ENCODE measurements at regions not wholly inside any gene's neighbourhood (a gene's known extent, or its start where the extent isn't known, plus 50 kb on each side); places are given as distances from the start of the nearest gene placed in this dataset.

DNA sequence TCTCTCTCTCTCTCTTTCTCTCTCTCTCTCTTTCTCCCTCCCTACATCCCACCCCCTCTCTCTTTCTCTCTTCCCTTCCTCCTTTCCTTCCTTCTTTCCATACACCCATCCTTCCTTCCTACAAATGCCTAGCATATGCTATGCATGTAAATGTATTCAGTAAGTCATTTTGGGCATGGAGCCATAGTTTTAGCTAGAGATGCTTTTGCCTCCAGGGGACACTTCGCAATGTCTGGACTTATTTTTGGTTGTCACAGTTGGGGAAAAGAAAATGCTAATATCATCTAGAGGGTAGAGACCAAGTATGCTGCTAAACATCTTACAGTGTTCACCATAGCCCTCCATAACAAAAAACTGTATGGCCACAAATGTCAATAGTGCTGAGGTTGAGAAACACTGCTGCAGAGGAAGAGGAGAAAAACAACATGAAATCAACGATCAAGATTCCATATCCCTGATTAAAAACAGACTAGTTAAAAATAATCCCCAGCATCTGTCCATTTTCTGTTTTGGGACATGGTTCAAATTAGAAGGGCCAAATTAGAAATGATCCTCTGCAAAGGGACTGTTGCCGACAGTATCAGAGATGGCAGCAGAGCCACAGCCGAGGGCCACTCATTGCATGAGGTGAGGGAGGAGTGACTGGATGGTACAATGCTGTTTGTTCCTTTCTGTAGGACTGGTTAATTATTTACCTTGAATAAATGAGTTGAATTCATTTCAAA lies 152.7 kb downstream of the SH3BGRL2 start:
- TF ChIP-seq, protein P1, sequence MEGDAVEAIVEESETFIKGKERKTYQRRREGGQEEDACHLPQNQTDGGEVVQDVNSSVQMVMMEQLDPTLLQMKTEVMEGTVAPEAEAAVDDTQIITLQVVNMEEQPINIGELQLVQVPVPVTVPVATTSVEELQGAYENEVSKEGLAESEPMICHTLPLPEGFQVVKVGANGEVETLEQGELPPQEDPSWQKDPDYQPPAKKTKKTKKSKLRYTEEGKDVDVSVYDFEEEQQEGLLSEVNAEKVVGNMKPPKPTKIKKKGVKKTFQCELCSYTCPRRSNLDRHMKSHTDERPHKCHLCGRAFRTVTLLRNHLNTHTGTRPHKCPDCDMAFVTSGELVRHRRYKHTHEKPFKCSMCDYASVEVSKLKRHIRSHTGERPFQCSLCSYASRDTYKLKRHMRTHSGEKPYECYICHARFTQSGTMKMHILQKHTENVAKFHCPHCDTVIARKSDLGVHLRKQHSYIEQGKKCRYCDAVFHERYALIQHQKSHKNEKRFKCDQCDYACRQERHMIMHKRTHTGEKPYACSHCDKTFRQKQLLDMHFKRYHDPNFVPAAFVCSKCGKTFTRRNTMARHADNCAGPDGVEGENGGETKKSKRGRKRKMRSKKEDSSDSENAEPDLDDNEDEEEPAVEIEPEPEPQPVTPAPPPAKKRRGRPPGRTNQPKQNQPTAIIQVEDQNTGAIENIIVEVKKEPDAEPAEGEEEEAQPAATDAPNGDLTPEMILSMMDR (IDR thresholded peaks at IDR 0.05; ENCODE audit: low read depth, low read length), result no peak
- no peak for DNase-seq (ENCODE audit: extremely low read depth, low read depth)

DNA sequence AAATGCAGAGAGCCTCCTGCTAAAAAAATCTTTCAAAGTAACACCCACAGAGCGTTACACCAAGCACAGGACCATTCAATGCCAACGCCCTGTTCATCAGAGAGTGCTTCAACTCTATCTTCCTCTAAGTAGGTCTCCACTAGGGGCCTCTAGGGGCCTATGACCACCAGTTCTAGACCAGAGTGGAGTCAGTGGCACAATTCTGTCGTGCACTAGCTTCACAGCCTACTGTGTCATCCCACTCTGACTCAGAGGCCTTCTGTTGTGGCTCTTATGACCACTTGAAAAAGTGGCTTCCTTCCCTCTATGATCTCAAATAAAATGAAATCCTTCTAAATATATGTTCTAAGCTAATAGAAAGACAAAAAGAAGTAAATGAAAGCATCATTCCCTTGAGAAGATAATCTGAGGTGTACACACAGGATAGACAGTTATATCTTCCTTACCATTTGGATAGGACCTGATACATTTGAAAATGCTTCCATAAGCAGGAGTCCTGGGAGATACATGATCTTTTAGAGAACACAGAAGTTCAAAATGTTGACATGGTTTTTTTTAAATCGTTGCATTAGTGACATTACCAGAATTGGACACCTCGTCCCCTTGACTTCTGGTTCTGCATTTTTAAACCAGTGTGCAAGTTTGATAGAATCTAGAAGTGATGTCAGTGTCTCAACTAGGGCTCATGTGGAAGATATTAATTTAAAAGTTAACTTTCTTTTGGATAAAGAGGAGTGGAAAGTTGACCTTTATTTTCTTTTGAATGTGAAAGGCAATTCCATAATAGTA lies 151.9 kb downstream of the SH3BGRL2 start:
- TF ChIP-seq, protein P1 (IDR thresholded peaks at IDR 0.05; ENCODE audit: low read depth, low read length), result no peak
- no peak for DNase-seq (ENCODE audit: extremely low read depth, low read depth)

DNA sequence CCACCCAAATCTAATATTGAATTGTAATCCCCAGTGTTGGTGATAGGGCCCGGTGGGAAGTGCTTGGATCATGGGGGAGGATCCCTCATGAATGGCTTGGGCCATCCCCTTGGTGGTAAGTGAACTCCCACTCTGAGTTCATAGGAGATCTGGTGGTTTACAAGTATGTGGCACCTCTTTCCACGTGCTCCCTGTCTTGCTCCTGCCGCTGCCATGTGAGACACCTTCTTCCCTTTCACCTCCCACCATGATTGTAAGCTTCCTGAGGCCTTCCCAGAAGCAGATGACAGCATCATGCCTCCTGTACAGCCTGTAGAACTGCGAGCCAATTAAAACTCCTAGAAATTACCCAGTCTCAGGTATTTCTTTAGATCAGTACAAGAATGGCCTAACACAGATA lies 150.8 kb downstream of the SH3BGRL2 start:
- DNase-seq (ENCODE audit: extremely low read depth, low read depth), result no peak
- TF ChIP-seq, protein P1 (IDR thresholded peaks at IDR 0.05; ENCODE audit: low read depth, low read length), result no peak

DNA sequence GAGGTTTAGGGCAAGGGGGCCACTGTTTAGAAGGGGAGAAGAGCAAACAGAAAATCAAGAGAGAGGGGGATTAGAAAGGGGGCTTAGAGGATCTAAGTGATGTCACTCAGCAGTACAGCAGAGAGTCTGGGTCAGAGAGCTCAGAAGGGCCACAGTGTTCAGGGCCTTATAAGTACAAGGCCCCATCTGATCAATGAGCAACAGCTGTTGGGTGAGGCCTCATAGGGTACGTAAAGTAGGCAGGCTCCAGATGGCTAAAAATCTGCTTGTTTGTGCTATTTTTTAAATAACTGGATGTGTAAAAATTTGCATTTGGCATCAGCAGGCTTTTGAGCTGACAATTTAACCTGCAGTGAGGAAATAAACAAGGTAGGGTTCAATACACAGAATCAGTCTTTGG lies 149.8 kb downstream of the SH3BGRL2 start:
- no peak for DNase-seq (ENCODE audit: extremely low read depth, low read depth)
- TF ChIP-seq, protein P1 (IDR thresholded peaks at IDR 0.05; ENCODE audit: low read depth, low read length), result no peak

DNA sequence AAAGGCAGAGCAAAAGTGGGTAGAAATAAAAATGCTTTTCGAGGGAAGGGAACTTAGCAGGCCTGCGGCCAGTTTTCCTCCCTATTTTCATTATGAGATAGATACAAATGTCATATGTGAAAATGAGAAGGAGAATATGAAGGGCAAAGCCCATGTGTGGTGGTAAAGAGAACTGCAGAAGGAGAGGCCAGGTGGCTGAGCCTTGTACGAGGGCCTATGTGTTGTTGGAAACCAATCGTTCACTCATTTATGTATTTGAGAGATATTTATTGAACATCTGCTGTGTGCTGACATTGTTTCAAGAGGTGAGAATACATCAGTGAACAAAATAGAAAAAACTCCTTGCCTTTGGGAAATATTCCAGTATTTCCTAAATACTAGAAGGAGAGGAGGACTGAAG lies 147.7 kb downstream of the SH3BGRL2 start:
- TF ChIP-seq, protein P1 (IDR thresholded peaks at IDR 0.05; ENCODE audit: low read depth, low read length), result no peak
- DNase-seq (ENCODE audit: extremely low read depth, low read depth), result no peak

DNA sequence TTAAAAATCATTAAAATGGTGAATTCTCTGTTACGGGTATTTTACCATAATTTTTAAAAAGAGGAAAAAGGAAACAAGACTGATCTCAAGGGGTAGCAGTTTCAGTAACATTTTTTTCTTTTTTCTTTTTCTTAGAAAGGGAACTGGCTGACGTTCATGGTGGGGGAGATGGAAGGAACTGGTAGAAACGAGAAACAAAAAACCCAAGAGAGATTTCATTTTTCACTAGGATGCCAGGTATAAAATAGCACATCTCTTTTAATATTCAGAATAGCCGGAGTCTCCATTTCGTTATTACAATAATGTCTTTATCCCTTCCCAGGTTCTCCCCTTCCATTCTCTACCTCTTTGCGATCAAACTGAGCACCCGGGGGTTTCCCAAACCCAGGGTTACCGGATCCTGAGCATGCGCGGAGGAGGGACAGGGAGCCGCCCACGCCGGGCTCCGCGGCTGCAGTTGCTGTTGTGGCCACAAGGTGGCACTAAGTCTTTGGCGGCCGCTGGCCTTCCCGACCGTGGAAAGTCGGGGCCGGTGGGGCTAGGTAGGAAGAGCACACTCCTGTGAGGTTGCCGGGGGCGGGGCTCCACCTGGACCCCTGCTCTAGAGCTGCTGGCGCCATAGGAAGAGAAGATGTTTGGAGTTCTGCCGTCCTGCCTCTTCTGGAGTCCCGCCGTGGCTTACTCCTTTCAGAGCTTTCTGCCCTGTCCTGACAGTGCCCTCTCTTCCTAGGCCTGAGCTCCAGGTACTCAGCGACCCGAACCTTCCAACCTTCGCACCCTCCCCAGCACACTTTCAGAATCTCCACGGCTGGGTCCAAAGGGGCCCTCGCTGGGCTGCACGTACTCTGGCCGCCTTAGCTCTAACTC lies 146.8 kb downstream of the SH3BGRL2 start:
- TF ChIP-seq, protein P1 (IDR thresholded peaks at IDR 0.05; ENCODE audit: low read depth, low read length), result no peak; the same call in none of the 2 replicates
- no peak for DNase-seq (ENCODE audit: extremely low read depth, low read depth)

Data from AG09319 (cell line).